Activated T-cell treated with anti-CD3 and anti-CD28 coated beads for 24 hours (primary cell): ENCODE measurements at regions not wholly inside any gene's neighbourhood (a gene's known extent, or its start where the extent isn't known, plus 50 kb on each side); places are given as distances from the start of the nearest gene placed in this dataset.
A peak's percentile ranks its signal among the peaks of the same experiment; 100 is the strongest.
"Not testable (repeated sequence)": the region's sequence is repeated elsewhere in the genome, so short reads cannot be mapped to it uniquely, and the experiment has no call there.

Experiments used
- DNase-seq: peaks from one replicate; pipeline ENCODE4 v3.0.0-alpha.2; 2020; ENCODE audit warnings: low read depth

DNA sequence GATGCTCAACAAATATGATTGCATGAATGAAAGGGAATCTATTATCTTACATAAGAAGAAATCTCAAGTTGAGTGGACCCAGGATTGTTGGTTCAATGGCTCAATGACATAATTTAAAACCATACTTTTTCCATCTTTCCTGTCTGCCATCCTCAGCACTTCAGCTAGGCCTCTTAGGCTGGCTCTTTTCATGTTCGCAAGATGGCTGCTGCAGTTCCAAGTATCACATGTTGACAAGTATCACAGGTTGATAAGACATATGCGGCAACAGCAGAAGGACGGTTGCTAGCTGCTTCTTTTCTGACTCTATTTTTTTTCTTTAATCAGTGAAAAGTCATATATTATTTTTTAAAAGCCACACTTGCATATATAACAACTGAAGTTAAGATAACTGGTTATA lies 79.0 kb upstream of the CDK6 start:
- no peak for DNase-seq

DNA sequence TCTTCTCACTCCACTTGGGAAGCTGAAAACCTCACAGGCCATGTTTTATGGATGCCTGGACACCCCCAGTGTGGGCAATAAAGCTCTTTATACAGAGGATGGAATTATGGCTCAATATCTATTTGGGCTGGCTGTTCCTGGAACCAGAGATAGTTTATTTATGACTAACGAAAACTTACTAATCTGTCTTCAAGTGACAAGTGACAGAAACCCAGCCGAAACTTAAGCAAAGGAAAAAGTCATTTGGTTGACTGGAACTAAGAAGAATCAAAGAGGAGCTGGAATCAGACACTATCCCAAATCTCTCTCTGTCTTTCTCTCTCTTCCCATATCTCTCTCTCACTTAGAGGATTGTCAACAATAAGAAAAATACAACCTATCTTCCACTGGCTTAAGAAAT lies 78.3 kb upstream of the CDK6 start:
- no peak for DNase-seq

DNA sequence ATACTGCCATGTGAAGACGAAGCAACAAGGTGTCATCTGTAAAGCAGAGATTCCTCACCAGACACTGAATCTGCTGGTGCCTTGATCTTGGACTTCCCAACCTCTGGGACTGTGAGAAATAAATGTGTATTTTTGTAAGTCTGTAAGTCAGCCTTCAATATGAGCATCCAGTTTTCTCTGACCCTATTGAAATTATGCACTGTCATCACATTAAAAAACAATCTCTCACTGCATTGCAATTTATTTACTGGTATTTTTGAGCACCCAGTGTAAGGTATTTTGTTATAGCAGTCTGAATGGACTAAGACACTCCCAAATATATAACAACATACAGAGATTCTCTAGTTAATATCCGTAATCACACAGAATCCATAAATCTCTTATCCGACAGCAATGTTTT lies 77.5 kb upstream of the CDK6 start:
- no peak for DNase-seq

DNA sequence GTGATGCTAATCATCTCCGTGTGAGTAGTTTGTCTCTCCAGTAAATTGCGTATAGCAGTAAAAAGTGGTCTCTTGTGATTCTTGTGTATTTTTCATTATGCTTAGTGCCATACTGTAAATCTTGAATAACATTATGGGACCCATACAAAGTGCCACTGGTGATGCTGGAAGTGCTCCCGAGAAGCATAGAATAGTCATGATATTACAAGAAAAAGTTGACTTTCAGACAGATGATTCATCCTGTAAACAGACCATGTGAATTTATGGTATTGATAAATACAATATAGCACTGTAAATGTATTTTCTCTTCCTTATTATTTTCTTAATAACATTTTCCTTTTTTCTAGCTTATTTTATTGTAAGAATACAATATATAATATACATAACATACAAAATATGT lies 74.6 kb upstream of the CDK6 start:
- no peak for DNase-seq

DNA sequence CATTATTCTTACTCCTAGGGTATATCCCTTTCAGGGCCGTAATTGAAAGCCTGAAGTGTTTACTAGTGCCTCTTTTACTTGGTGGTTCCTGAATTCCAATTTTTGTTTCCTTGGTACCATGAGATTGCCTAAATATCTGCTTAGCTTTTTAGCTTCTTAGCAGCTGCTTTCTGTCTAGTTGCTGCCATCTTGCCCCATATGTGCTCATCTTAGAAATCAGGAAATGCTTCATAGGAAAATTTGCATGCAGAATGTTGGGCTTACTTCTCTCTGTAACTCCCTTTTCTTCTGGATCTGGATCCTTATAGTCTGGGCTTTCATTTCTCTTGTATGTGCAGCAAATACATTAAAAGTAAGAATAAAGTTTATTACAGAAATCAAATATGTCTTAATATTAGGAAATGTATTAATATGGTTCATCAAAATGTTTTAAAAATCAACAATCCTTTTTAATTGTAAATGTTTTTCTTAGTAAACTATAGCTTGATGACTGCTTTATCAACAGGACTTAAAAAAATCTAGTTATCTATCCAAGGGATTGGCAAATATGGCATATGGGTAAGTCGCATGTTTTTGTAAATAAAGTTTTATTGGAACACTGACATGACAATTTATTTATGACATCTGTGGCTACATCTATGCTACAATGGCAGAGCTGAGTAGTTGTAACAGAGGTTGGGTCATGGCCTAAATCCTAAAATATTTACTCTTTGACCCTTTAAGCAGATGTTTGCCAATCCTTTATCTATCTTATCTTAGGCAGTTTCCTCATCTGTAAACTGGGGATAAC lies 73.5 kb upstream of the CDK6 start:
- no peak for DNase-seq

DNA sequence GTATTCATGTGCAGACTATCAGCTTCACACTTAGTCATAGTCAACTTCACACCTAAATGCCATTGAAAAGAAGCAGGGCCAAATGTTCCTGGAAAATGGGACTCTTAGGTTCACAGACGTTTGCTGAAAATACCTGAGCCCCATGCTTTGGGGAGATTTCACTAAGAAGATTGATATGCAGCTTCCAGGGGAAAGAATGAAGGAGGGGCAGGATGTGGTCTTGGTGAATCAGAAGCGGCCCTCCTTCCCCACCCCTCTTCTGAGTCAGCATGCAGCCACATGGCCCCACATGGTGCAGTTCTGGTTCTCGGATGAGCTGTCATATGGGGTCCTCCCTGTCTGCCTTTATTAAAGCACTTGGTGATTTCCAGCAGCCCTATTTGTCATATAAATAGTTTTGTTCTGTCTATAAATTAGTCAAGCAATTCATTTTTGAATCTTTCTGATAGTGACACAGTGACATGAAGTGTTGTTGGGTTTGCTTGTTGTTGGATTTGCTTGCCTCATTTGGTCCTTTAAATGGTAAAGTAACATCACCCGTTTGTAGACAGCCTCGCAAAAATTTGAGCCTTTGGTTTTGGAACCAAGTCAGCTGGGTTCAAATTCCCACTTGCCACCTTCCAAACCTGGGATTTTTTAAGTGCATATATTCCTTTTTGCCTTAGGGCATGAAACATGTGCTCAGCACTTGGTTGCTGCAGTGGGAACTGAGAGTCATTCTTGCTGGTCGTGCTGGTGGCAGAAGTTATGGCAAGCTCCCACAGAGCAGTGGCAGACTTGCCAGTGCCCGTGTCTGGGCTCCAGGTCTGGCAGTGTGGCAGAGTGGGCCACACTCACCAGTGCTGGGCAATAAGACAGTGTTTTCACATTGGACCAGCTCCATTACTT lies 68.1 kb upstream of the CDK6 start:
- DNase-seq = peak; percentile 87

DNA sequence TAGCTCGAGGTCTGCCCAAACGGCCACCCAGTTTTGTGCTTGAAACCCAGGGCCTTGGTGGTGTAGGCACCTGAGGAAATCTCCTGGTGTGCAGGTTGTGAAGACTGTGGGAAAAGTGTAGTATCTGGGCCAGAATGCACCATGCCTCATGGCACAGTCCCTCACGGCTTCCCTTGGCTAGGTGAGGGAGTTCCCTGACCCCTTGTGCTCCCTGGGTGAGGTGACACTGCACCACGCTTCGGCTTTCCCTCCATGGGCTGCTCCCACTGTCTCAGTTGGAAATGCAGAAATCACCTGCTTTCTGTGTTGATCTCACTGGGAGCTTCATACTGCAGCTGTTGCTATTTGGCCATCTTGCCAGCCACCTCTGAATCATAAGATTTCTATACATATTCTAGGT lies 62.4 kb upstream of the CDK6 start:
- DNase-seq = no peak

DNA sequence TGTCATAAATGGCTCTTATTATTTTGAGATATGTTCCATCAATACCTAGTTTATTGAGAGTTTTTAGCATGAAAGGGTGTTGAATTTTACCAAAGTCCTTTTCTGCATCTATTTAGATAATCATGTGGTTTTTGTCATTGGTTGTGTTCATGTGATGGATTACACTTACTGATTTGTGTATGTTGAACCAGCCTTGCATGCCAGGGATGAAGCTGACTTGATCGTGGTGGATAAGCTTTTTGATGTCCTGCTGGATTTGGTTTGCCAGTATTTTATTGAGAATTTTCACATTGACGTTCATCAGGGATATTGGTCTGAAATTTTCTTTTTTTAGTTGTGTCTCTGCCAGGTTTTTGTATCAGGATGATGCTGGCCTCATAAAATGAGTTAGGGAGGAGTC lies 58.5 kb upstream of the CDK6 start:
- not testable (repeated sequence) for DNase-seq

DNA sequence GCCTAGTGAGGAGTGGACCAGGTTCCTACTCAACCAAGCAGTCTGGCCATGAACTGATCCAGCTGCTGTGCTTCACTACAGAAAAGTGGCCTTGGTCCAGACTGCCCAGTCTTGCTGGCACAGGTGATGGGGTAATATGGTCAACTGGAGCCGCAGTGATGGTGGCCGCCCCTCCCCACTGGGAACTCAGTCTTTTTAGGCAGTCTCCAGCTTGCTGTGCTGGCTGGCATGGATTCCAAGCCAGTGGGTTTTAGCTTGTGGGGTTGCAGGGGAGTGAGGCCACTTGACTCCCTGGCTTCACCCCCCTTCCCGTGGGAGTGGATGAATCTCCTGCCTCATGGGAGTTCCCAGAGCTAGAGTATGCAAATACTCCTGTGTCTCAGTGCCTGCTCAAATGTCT lies 52.7 kb upstream of the CDK6 start:
- DNase-seq = no peak
